Astrocyte (in vitro differentiated cells and primary cell): ENCODE measurements at regions not wholly inside any gene's neighbourhood (a gene's known extent, or its start where the extent isn't known, plus 50 kb on each side); places are given as distances from the start of the nearest gene placed in this dataset.

ENCODE experiments used
- DNase-seq: peaks from one replicate; pipeline ENCODE4 v3.0.0-alpha.2; 2010; ENCODE audit warnings: low read depth
- FAIRE-seq: peaks from 2 replicates; lab custom pipeline; 2011; peaks lifted over from hg19 to GRCh38; lab: Jason Lieb, UNC
- H2AFZ ChIP-seq: 2 replicates; pipeline ENCODE4 v1.6.0; 2012; ENCODE audit warnings: low read depth, low read length, inconsistent platforms
- H3K27ac ChIP-seq: 2 replicates; pipeline ENCODE4 v1.5.1; 2011; ENCODE audit warnings: low read depth, low read length, inconsistent platforms
- H3K27me3 ChIP-seq: 2 replicates; pipeline ENCODE4 v1.6.0; 2011; ENCODE audit warnings: low read length, inconsistent platforms; ENCODE audit not compliant: insufficient read depth
- H3K36me3 ChIP-seq: 2 replicates; pipeline ENCODE4 v1.5.1; 2011; ENCODE audit warnings: low read length, inconsistent platforms; ENCODE audit not compliant: insufficient read depth
- H3K4me1 ChIP-seq: 2 replicates; pipeline ENCODE4 v1.5.1; 2011; ENCODE audit warnings: low read length, inconsistent platforms; ENCODE audit not compliant: insufficient read depth
- H3K4me2 ChIP-seq: 2 replicates; pipeline ENCODE4 v1.6.0; 2012; ENCODE audit warnings: low read length, inconsistent platforms
- H3K4me3 ChIP-seq: 2 replicates; pipeline ENCODE4 v1.5.1; 2011; ENCODE audit warnings: low read depth, mild to moderate bottlenecking, low read length, inconsistent platforms; ENCODE audit not compliant: insufficient read depth
- H3K79me2 ChIP-seq: 2 replicates; pipeline ENCODE4 v1.6.0; 2012; ENCODE audit warnings: mild to moderate bottlenecking, low read length, inconsistent platforms; ENCODE audit not compliant: insufficient read depth
- H3K9ac ChIP-seq: 2 replicates; pipeline ENCODE4 v1.6.0; 2012; ENCODE audit warnings: mild to moderate bottlenecking, low read length, inconsistent platforms
- H3K9me3 ChIP-seq: 2 replicates; pipeline ENCODE4 v1.5.1; 2012; ENCODE audit warnings: low read depth, mild to moderate bottlenecking, low read length, inconsistent platforms; ENCODE audit not compliant: insufficient read depth
- H4K20me1 ChIP-seq: 2 replicates; pipeline ENCODE4 v1.6.0; 2012; ENCODE audit warnings: low read length, inconsistent platforms; ENCODE audit not compliant: insufficient read depth
- H3K27ac Mint-ChIP-seq: one replicate; pipeline ENCODE4 v1.8.0; 2021; ENCODE audit warnings: mild to moderate bottlenecking, mixed read lengths; ENCODE audit not compliant: unreplicated experiment
- H3K27me3 Mint-ChIP-seq: one replicate; pipeline ENCODE4 v1.8.0; 2021; ENCODE audit warnings: low read depth, mixed read lengths; ENCODE audit not compliant: unreplicated experiment
- H3K36me3 Mint-ChIP-seq: one replicate; pipeline ENCODE4 v1.8.0; 2021; ENCODE audit warnings: low read depth, mixed read lengths; ENCODE audit not compliant: unreplicated experiment
- H3K4me1 Mint-ChIP-seq: one replicate; pipeline ENCODE4 v1.8.0; 2021; ENCODE audit warnings: low read depth, mixed read lengths; ENCODE audit not compliant: unreplicated experiment
- H3K4me3 Mint-ChIP-seq: one replicate; pipeline ENCODE4 v1.8.0; 2021; ENCODE audit warnings: mild to moderate bottlenecking, moderate library complexity, mixed read lengths; ENCODE audit not compliant: unreplicated experiment
- H3K9me3 Mint-ChIP-seq: one replicate; pipeline ENCODE4 v1.8.0; 2021; ENCODE audit warnings: mild to moderate bottlenecking, mixed read lengths; ENCODE audit not compliant: unreplicated experiment
- CTCF ChIP-seq: IDR thresholded peaks from 2 replicates; pipeline ENCODE4 v1.5.1; 2011; ENCODE audit warnings: low read depth, mild to moderate bottlenecking, inconsistent platforms, low read length, moderate library complexity; ENCODE audit not compliant: insufficient read depth
- EZH2 ChIP-seq: IDR thresholded peaks from 2 replicates; pipeline ENCODE4 v1.6.1; 2012; ENCODE audit warnings: mild to moderate bottlenecking, low read length, inconsistent platforms; ENCODE audit not compliant: insufficient read depth

- Histone ChIP-seq H3K79me2 (no peaks in the 10 kb centered on the region), H3K9me3 (no peaks in the 10 kb centered on the region), H3K4me1 (no peaks in the 10 kb centered on the region), H3K4me2 (no peak overlapping the region), H4K20me1 (no peaks in the 10 kb centered on the region), H3K9ac (no peak overlapping the region), H2AFZ (no peak overlapping the region), H3K27ac (no peak overlapping the region), H3K36me3 (no peaks in the 10 kb centered on the region), H3K4me3 (no peak overlapping the region), H3K27me3 (no peaks in the 10 kb centered on the region)
- Mint-ChIP-seq H3K9me3 (no peaks in the 10 kb centered on the region), H3K4me1 (peaks cover 8% of the 10 kb centered on the region), H3K4me3 (no peak overlapping the region), H3K27ac (no peak overlapping the region), H3K36me3 (no peaks in the 10 kb centered on the region), H3K27me3 (peaks cover 2% of the 10 kb centered on the region)
- no peak for TF ChIP-seq CTCF
- no peak for TF ChIP-seq EZH2
- DNase-seq, result no peak
- FAIRE-seq, result no peak
Measured at GRCh38 chr11:30092518-30092917, 75.7 kb upstream of the KCNA4 start.

GRCh38 chr11:30100495-30100894 lies 83.7 kb upstream of the KCNA4 start:
- no peak for DNase-seq
- H3K4me2 ChIP-seq, result no peak overlapping the region
- no peaks in the 10 kb centered on the region for H3K79me2 ChIP-seq
- no peak overlapping the region for H2AFZ ChIP-seq
- Mint-ChIP-seq H3K27me3 (no peaks in the 10 kb centered on the region), H3K9me3 (peaks cover 9% of the 10 kb centered on the region), H3K4me1 (no peaks in the 10 kb centered on the region), H3K36me3 (no peaks in the 10 kb centered on the region), H3K27ac (no peak overlapping the region), H3K4me3 (no peak overlapping the region)
- no peak overlapping the region for H3K27ac ChIP-seq
- H3K9ac ChIP-seq, result no peak overlapping the region
- no peaks in the 10 kb centered on the region for H3K4me1 ChIP-seq
- H3K4me3 ChIP-seq, result no peak overlapping the region
- H3K36me3 ChIP-seq, result no peaks in the 10 kb centered on the region
- peaks cover 4% of the 10 kb centered on the region for H3K9me3 ChIP-seq
- TF ChIP-seq EZH2 (no peak), CTCF (no peak)
- no peak for FAIRE-seq
- no peaks in the 10 kb centered on the region for H4K20me1 ChIP-seq
- no peaks in the 10 kb centered on the region for H3K27me3 ChIP-seq

- H3K4me3 Mint-ChIP-seq, result no peak overlapping the region
Measured at GRCh38 chr11:30106222-30107181, 89.7 kb upstream of the KCNA4 start.

More at GRCh38 chr11:30106222-30107181, 89.7 kb upstream of the KCNA4 start:
- Histone ChIP-seq H3K4me2 (no peak overlapping the region), H3K27me3 (no peaks in the 10 kb centered on the region), H3K27ac (no peak overlapping the region), H3K36me3 (no peaks in the 10 kb centered on the region), H3K9me3 (peaks cover 2% of the 10 kb centered on the region), H3K79me2 (no peaks in the 10 kb centered on the region), H3K4me3 (no peak overlapping the region), H3K9ac (no peak overlapping the region), H4K20me1 (no peaks in the 10 kb centered on the region), H3K4me1 (no peaks in the 10 kb centered on the region), H2AFZ (no peak overlapping the region)
- FAIRE-seq (no peak), DNase-seq (no peak)
- Mint-ChIP-seq H3K27me3 (peaks cover 8% of the 10 kb centered on the region), H3K36me3 (no peaks in the 10 kb centered on the region), H3K4me1 (peaks cover 26% of the 10 kb centered on the region), H3K27ac (peak overlapping the region; percentile 99), H3K9me3 (no peaks in the 10 kb centered on the region)
- TF ChIP-seq CTCF (no peak), EZH2 (no peak)
